ENCODE measurements at regions not wholly inside any gene's neighbourhood (a gene's known extent, or its start where the extent isn't known, plus 50 kb on each side); places are given as distances from the start of the nearest gene placed in this dataset.
"Not testable (repeated sequence)": the region's sequence is repeated elsewhere in the genome, so short reads cannot be mapped to it uniquely, and the experiment has no call there.

DNA sequence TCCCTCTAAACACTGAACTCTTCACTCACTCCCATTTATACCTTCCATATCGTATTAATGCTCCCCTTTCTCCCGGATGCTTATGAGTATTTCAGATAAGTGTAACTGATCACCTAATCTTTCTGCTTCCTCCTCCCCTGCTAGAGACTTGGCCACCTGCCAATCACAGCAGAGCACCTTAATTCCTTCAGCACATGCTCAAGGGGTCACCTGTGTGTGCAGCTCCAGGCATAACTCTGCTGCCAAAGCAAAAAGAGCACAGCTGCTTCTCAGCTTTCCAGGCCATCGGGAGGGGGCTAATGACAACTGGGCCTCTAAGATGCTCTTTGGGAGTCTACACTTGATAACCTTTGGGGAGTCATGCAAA, 106.9 kb upstream of the DYRK2 start:
- ChIA-PET POLR2A (no interaction called here), CTCF (no interaction called here)
- no peak for DNase-seq (ENCODE audit: extremely low spot score)
- TF ChIP-seq, protein P1, sequence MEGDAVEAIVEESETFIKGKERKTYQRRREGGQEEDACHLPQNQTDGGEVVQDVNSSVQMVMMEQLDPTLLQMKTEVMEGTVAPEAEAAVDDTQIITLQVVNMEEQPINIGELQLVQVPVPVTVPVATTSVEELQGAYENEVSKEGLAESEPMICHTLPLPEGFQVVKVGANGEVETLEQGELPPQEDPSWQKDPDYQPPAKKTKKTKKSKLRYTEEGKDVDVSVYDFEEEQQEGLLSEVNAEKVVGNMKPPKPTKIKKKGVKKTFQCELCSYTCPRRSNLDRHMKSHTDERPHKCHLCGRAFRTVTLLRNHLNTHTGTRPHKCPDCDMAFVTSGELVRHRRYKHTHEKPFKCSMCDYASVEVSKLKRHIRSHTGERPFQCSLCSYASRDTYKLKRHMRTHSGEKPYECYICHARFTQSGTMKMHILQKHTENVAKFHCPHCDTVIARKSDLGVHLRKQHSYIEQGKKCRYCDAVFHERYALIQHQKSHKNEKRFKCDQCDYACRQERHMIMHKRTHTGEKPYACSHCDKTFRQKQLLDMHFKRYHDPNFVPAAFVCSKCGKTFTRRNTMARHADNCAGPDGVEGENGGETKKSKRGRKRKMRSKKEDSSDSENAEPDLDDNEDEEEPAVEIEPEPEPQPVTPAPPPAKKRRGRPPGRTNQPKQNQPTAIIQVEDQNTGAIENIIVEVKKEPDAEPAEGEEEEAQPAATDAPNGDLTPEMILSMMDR (IDR thresholded peaks at IDR 0.05; ENCODE audit: control extremely low read depth, extremely low read depth, low read depth, missing control alignments), result no peak

DNA sequence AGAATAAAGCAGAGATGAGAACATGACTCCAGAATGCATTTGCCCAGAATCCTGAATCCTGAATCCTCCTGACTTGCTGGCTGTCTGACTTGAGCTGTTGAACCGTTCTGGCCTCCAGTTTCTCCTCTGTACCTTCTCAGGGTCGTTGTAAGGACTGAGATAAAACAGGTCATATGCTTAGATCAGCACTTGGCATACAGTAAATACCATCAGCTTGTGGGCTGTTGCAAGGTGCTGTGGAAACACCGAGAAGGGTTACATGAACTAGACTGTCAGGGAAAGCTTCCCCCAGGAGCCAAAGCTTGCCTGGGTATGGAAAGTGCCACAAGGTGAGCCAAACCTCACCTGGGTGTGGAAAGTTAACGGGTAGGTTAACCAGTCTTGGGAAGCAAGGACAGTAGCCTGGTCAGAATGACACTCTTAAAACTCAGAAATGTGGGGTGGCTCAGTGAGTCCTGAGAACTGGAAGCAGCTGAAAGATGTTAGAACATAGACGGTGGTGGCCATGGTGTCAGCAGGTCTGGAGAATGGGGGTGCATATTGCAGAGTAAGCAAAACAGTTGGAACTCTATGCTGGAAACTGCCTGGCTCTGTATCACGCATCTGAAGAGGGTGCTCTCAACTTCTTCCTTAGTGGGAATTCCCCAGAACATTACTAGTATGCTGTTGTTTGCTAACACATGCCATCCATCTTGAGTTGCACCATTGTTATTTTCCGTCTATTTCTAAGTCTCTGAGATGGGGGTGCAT, 105.3 kb upstream of the DYRK2 start:
- TF ChIP-seq, protein P1 (IDR thresholded peaks at IDR 0.05; ENCODE audit: control extremely low read depth, extremely low read depth, low read depth, missing control alignments), result no peak
- ChIA-PET CTCF (interaction anchor here (1.3 kb wide), 1 partner anchor 10 kb away, joined by 3 read pairs; no protein-coding TSS in a partner anchor), POLR2A (no interaction called here)
- no peak for DNase-seq (ENCODE audit: extremely low spot score)

DNA sequence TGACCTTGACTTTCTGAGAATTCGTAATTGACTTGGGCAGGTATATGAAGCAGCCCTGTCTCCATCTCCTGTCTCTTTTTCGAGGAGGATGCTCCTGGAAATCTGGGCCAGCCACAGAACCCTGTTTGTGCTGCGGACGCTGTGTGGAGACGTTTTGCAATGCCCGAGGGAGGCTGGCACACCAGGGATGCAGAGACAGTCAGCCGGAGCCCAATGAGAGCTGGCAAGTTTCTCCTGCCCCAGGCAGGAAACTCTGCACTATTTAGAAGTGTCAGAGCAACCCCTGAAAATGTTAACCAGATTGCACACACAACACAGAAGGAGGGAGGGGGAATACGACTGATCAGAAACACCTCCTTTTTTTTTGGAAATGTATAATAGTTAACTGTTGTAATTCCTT, 103.2 kb upstream of the DYRK2 start:
- POLR2A ChIA-PET, result no interaction called here

DNA sequence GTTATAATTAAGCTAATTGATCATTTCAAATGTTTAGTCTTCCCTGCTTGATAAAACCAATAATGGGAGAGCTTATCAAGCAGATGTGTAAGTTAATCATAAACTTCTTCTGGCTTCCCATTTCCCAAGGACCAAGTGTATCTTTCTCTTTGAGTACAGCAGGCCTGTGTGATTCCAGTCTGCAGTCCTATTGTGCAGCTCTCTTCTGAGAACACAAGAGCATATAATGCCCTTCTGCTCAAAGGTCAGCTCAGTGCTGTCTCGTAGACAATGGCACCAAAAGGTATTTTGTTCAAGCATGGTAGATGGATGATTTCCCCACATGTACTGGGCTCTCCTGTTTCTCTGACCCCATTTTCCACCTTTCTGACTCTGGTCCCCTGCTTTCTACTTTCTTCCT, 101.8 kb upstream of the DYRK2 start:
- no peak for DNase-seq (ENCODE audit: extremely low spot score)
- CTCF ChIA-PET, result interaction anchor here (0.8 to 1.9 kb wide), 5 partner anchors 11 to 190 kb away, joined by 3 to 5 read pairs (median 3); no protein-coding TSS in a partner anchor
- TF ChIP-seq, protein P1 (IDR thresholded peaks at IDR 0.05; ENCODE audit: control extremely low read depth, extremely low read depth, low read depth, missing control alignments), result no peak
- POLR2A ChIA-PET, result no interaction called here

More for the DNA sequence above, 103.2 kb upstream of the DYRK2 start:
- CTCF ChIA-PET, result interaction anchor here (1.9 kb wide), 1 partner anchor 12 kb away, joined by 5 read pairs; no protein-coding TSS in a partner anchor
- DNase-seq (ENCODE audit: extremely low spot score), result no peak
- TF ChIP-seq, protein P1 (IDR thresholded peaks at IDR 0.05; ENCODE audit: control extremely low read depth, extremely low read depth, low read depth, missing control alignments), result no peak

DNA sequence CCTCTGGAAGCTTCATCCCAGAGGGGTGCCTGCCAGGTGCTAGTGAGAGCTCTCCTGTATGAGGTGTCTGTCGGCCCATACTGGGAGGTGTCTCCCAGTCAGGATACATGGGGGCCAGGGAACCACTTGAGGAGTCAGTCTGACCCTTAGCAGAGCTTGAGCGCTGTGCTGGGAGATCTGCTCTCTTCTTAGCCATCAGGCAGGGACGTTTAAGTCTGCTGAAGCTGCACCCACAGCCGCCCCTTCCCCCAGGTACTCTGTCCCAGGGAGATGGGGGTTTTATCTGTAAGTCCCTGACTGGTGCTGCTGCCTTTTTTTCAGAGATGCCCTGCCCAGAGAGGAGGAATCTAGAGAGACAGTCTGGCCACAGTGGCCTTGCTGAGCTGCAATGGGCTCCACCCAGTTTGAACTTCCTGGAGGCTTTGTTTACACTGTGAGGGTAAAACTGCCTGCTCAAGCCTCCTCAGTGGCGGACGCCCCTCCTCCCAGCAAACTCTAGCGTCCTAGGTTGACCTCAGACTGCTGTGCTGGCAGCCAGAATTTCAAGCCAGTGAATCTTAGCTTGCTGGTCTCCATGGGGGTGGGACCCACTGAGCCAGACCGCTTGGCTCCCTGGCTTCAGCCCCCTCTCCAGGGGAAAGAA, 93.3 kb upstream of the DYRK2 start:
- POLR2A ChIA-PET; DNase-seq (ENCODE audit: extremely low spot score): not testable (repeated sequence)
- CTCF ChIA-PET, result interaction anchor here (1.4 kb wide), 1 partner anchor 50 kb away, joined by 3 read pairs; no protein-coding TSS in a partner anchor

DNA sequence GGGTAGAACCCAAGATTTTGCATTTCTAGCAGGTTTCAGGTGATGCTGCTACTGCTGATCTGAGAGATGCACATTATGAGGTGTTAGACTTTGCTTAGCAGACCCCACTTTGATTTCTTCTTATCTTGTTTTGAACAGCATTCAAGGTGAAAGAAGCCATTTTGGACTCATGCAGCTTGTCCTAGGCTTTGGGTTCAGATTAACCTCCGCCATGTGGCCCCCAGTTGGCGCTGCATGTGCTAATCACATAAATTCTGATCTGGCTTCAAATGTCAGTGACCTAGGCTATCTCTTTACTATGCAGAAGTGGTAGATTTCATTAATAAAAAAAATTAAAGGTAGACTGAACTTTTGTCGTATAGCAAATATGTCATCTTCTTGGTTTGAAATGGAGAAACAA, 89.8 kb upstream of the DYRK2 start:
- POLR2A ChIA-PET, result no interaction called here
- no peak for DNase-seq (ENCODE audit: extremely low spot score)
- CTCF ChIA-PET, result no interaction called here
- TF ChIP-seq, protein P1 (IDR thresholded peaks at IDR 0.05; ENCODE audit: control extremely low read depth, extremely low read depth, low read depth, missing control alignments), result no peak

DNA sequence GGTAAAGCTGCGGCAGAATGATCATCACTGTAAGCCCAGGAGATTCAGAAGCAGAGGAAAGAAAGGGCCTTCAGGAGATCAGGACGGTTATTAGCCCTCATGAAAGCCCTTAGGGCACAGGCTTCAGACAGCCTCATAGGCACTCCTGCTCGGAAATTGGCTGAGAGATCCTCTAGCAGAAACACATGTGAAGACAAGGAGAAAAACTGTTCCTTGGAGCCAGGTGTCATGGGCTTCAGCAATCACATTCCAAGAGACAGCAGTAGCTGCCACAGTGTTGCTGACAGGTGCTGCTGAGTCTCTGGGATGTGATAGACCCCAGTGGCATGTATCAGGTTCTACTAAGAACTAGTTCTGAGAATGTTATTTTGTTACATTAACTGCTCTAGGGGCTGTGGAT, 88.8 kb upstream of the DYRK2 start:
- TF ChIP-seq, protein P1 (IDR thresholded peaks at IDR 0.05; ENCODE audit: control extremely low read depth, extremely low read depth, low read depth, missing control alignments), result no peak
- ChIA-PET POLR2A (no interaction called here), CTCF (no interaction called here)
- no peak for DNase-seq (ENCODE audit: extremely low spot score)

All from GM10248 (cell line).